ENCODE measurements at regions not wholly inside any gene's neighbourhood (a gene's known extent, or its start where the extent isn't known, plus 50 kb on each side); places are given as distances from the start of the nearest gene placed in this dataset.

- DNase-seq (ENCODE audit: low read depth in 4 of 4, low spot score in 2 of 4): no peak
Measured at GRCh38 chr2:156170929-156171328, 161.6 kb downstream of the NR4A2 start.

GRCh38 chr2:156165742-156166141 lies 166.8 kb downstream of the NR4A2 start:
- no peak for DNase-seq (ENCODE audit: low read depth in 4 of 4, low spot score in 2 of 4)

- DNase-seq (ENCODE audit: low read depth in 4 of 4, low spot score in 2 of 4): no peak
Measured at GRCh38 chr2:156164091-156164720, 168.3 kb downstream of the NR4A2 start.

- no peak for DNase-seq (ENCODE audit: low read depth in 4 of 4, low spot score in 2 of 4)
Measured at GRCh38 chr2:156158808-156159207, 173.7 kb downstream of the NR4A2 start.

- DNase-seq (ENCODE audit: low read depth in 4 of 4, low spot score in 2 of 4): no peak
Measured at GRCh38 chr2:156157670-156158069, 174.9 kb downstream of the NR4A2 start.

GRCh38 chr2:156156580-156156979 lies 175.9 kb downstream of the NR4A2 start:
- DNase-seq (ENCODE audit: low read depth in 4 of 4, low spot score in 2 of 4): no peak

- DNase-seq (ENCODE audit: low read depth in 4 of 4, low spot score in 2 of 4): no peak
Measured at GRCh38 chr2:156155319-156155718, 177.2 kb downstream of the NR4A2 start.

- DNase-seq (ENCODE audit: low read depth in 4 of 4, low spot score in 2 of 4): no peak
Measured at GRCh38 chr2:156151351-156151750, 181.2 kb downstream of the NR4A2 start.

GRCh38 chr2:156147594-156148330 lies 184.8 kb downstream of the NR4A2 start:
- no peak for DNase-seq (ENCODE audit: low read depth in 4 of 4, low spot score in 2 of 4)

GRCh38 chr2:156145976-156146375 lies 186.5 kb downstream of the NR4A2 start:
- DNase-seq (ENCODE audit: low read depth in 4 of 4, low spot score in 2 of 4): no peak

- no peak for DNase-seq (ENCODE audit: low read depth in 4 of 4, low spot score in 2 of 4)
Measured at GRCh38 chr2:156145469-156145868, 187.1 kb downstream of the NR4A2 start.

GRCh38 chr2:156136566-156136965 lies 196.0 kb downstream of the NR4A2 start:
- no peak for DNase-seq (ENCODE audit: low read depth in 4 of 4, low spot score in 2 of 4)

- DNase-seq (ENCODE audit: low read depth in 4 of 4, low spot score in 2 of 4): no peak
Measured at GRCh38 chr2:156134887-156135286, 197.6 kb downstream of the NR4A2 start.

- no peak for DNase-seq (ENCODE audit: low read depth in 4 of 4, low spot score in 2 of 4)
Measured at GRCh38 chr2:156132941-156133340, 199.6 kb downstream of the NR4A2 start.

- no peak for DNase-seq (ENCODE audit: low read depth in 4 of 4, low spot score in 2 of 4)
Measured at GRCh38 chr2:156132130-156132529, 200.4 kb downstream of the NR4A2 start.

GRCh38 chr2:156129227-156129626 lies 203.3 kb downstream of the NR4A2 start:
- no peak for DNase-seq (ENCODE audit: low read depth in 4 of 4, low spot score in 2 of 4)

GRCh38 chr2:156125018-156125417 lies 207.5 kb downstream of the NR4A2 start:
- DNase-seq (ENCODE audit: low read depth in 4 of 4, low spot score in 2 of 4): no peak

GRCh38 chr2:156124458-156124857 lies 208.1 kb downstream of the NR4A2 start:
- DNase-seq (ENCODE audit: low read depth in 4 of 4, low spot score in 2 of 4): no peak

- DNase-seq (ENCODE audit: low read depth in 4 of 4, low spot score in 2 of 4): no peak
Measured at GRCh38 chr2:156118753-156119416, 213.6 kb downstream of the NR4A2 start.

GRCh38 chr2:156116113-156116512 lies 216.4 kb downstream of the NR4A2 start:
- DNase-seq (ENCODE audit: low read depth in 4 of 4, low spot score in 2 of 4): no peak

- DNase-seq (ENCODE audit: low read depth in 4 of 4, low spot score in 2 of 4): no peak
Measured at GRCh38 chr2:156115338-156115737, 217.2 kb downstream of the NR4A2 start.

GRCh38 chr2:156112323-156112722 lies 220.2 kb downstream of the NR4A2 start:
- no peak for DNase-seq (ENCODE audit: low read depth in 4 of 4, low spot score in 2 of 4)
